SU-DHL-6 (cell line): ENCODE measurements at regions not wholly inside any gene's neighbourhood (a gene's known extent, or its start where the extent isn't known, plus 50 kb on each side); places are given as distances from the start of the nearest gene placed in this dataset.

Experiments
- EZH2phosphoT487 ChIP-seq: fragments of 200-600 bp; sonication (generic), shearing (Covaris generic); conservative IDR thresholded peaks from 2 replicates; pipeline ENCODE4 v1.6.1; 2018; ENCODE audit warnings: mild to moderate bottlenecking, antibody characterized with exemption, low read length, moderate library complexity, mixed read lengths
- TF ChIP-seq, protein P1 (sequence below): fragments of 200-600 bp; sonication (generic); IDR thresholded peaks from one replicate; pipeline ENCODE4 v1.5.1; 2017; ENCODE audit warnings: antibody characterized with exemption, mild to moderate bottlenecking, low read length, moderate library complexity; ENCODE audit not compliant: insufficient read depth, poor library complexity, severe bottlenecking

DNA sequence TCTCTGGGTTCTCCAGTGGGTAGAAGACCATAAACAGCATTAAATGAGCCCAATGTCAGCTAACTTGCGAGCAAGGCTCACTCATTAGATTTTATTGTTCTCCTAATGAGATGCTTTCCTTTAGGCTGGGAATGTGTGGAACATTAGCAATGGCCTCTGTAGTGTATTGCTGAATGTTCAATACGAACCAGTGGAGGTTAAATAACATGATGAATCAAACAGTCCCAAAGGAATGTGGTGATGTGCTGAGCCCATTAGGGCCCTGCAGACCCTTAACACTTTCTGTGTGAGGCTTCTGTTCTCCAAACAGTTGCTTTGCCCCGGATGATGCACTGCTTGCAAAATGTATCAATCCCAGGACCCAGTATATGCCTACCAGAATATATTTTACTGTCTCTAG is 225.5 kb downstream of the ATG4C start:
- TF ChIP-seq, protein P1, sequence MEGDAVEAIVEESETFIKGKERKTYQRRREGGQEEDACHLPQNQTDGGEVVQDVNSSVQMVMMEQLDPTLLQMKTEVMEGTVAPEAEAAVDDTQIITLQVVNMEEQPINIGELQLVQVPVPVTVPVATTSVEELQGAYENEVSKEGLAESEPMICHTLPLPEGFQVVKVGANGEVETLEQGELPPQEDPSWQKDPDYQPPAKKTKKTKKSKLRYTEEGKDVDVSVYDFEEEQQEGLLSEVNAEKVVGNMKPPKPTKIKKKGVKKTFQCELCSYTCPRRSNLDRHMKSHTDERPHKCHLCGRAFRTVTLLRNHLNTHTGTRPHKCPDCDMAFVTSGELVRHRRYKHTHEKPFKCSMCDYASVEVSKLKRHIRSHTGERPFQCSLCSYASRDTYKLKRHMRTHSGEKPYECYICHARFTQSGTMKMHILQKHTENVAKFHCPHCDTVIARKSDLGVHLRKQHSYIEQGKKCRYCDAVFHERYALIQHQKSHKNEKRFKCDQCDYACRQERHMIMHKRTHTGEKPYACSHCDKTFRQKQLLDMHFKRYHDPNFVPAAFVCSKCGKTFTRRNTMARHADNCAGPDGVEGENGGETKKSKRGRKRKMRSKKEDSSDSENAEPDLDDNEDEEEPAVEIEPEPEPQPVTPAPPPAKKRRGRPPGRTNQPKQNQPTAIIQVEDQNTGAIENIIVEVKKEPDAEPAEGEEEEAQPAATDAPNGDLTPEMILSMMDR: no peak
- no peak for TF ChIP-seq EZH2phosphoT487
